Mammary epithelial cell (primary cell): ENCODE measurements at regions not wholly inside any gene's neighbourhood (a gene's known extent, or its start where the extent isn't known, plus 50 kb on each side); places are given as distances from the start of the nearest gene placed in this dataset.

Source experiments
- CTCF ChIP-seq, 2 donors: IDR thresholded peaks in 1 of 2; conservative IDR thresholded peaks in 1 of 2; 2 replicates each; pipeline ENCODE4 v1.5.1; 2011 to 2012; ENCODE audit warnings: inconsistent platforms in 2 of 2, low read length in 2 of 2, mild to moderate bottlenecking in 2 of 2, control low read depth in 1 of 2, low read depth in 1 of 2; ENCODE audit not compliant: insufficient read depth in 1 of 2; ENCODE audit errors: extremely low read depth in 1 of 2
- EZH2 ChIP-seq: IDR thresholded peaks from 2 replicates; pipeline ENCODE4 v1.6.1; 2012; ENCODE audit warnings: low read length, inconsistent platforms, borderline replicate concordance

- no peak for TF ChIP-seq CTCF (conservative IDR thresholded peaks at IDR 0.05 in 1 of 2, IDR thresholded peaks at IDR 0.05 in 1 of 2; ENCODE audit: extremely low read depth in 1 of 2, insufficient read depth in 1 of 2, low read depth in 1 of 2, low read length in 2 of 2)
- TF ChIP-seq EZH2 = no peak
These were observed 180.7 kb downstream of the PHLDA1 start for GRCh38 chr12:75850721-75851462.
